Transverse colon (tissue), 4 donors: ENCODE measurements at regions not wholly inside any gene's neighbourhood (a gene's known extent, or its start where the extent isn't known, plus 50 kb on each side); places are given as distances from the start of the nearest gene placed in this dataset.

Experiments used
- CTCF ChIP-seq, 5 experiments: fragments of 200-600 bp in 3 of 5; fragments of 450-650 bp in 2 of 5; sonication (generic) in 3 of 5; IDR thresholded peaks; 1 replicate in 2 of 5; 2 replicates in 3 of 5; pipeline ENCODE4 v1.5.1; 2016 to 2017; ENCODE audit warnings: antibody characterized with exemption in 5 of 5, inconsistent platforms in 3 of 5, mild to moderate bottlenecking in 2 of 5, moderate library complexity in 1 of 5
- EP300 ChIP-seq: sonication (generic); formaldehyde crosslinking; IDR thresholded peaks from one replicate; pipeline ENCODE4 v1.6.1; 2017; ENCODE audit warnings: antibody characterized with exemption, low read depth
- POLR2AphosphoS5 ChIP-seq, 3 donors: sonication (generic); formaldehyde crosslinking; IDR thresholded peaks; one replicate each; pipeline ENCODE4 v1.6.1; 2016; ENCODE audit warnings: antibody characterized with exemption in 3 of 3

DNA sequence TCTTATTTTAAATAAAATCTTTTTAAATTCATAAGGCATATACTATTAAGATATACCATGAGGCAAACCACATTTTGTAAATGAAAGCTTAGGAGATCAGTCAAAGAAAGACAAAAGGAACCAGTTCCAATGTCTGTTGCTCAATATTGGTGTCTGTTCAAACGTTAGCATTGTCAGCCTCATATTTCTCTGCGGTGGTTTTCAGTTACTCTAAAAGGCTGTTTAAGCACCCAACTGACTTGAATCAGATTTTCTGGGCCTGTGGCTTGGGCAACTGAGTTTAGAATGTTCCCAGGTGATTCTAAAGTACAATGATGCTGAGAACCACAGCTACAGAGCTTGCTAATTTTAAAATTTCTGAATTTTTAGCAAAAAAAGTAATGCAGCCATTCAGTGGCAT is 166.3 kb upstream of the KIF2A start:
- TF ChIP-seq CTCF (IDR thresholded peaks at IDR 0.05) = no peak
- no peak for TF ChIP-seq POLR2AphosphoS5 (IDR thresholded peaks at IDR 0.05)
- no peak for TF ChIP-seq EP300
